IMR-90 (cell line): ENCODE measurements at regions not wholly inside any gene's neighbourhood (a gene's known extent, or its start where the extent isn't known, plus 50 kb on each side); places are given as distances from the start of the nearest gene placed in this dataset.

Experiments used
- ATAC-seq: fragments of 200-7000 bp; cut with Tn5 transposase; 2 replicates; pipeline ENCODE4 v1.9.1; 2020; ENCODE audit warnings: low read depth, mild to moderate bottlenecking, moderate library complexity
- BruUV-seq: library from RNA; stranded (reverse); fragments of 400-500 nt; replicated peaks from 2 replicates; lab custom pipeline; 2021; lab: Mats Ljungman, UMichigan
- CTCF ChIA-PET: fragments of 300-600 bp; formaldehyde crosslinking; extraction: SDS; loops from one replicate; lab custom pipeline; 2021; ENCODE audit warnings: antibody characterized with exemption; lab: Yijun Ruan, JAX
- POLR2A ChIA-PET: fragments of 300-600 bp; sonication (Branson Sonifier 250); formaldehyde crosslinking; loops from one replicate; lab custom pipeline; 2022; ENCODE audit warnings: antibody characterized with exemption; ENCODE audit not compliant: unreplicated experiment; lab: Charles Lee
- DNase-seq: peaks from one replicate; pipeline ENCODE4 v3.0.0; 2013
- H2AFZ ChIP-seq: replicated peaks from 2 replicates; pipeline ENCODE3; 2013; ENCODE audit warnings: low read length, mild to moderate bottlenecking; ENCODE audit not compliant: poor library complexity
- H2AK5ac ChIP-seq: 2 replicates; pipeline ENCODE4 v1.6.1; 2013; ENCODE audit warnings: low read depth, low read length, inconsistent platforms
- H2AK9ac ChIP-seq: replicated peaks from 2 replicates; pipeline ENCODE3; 2013; ENCODE audit warnings: mild to moderate bottlenecking, low read depth, low read length, moderate library complexity; ENCODE audit not compliant: poor library complexity
- H2BK120ac ChIP-seq: 2 replicates; pipeline ENCODE4 v1.6.1; 2013; ENCODE audit warnings: low read depth, low read length, inconsistent platforms
- H2BK15ac ChIP-seq: 3 replicates; pipeline ENCODE4 v1.6.1; 2013; ENCODE audit warnings: low read depth, low read length, inconsistent platforms
- H2BK20ac ChIP-seq: 2 replicates; pipeline ENCODE4 v1.6.1; 2013; ENCODE audit warnings: low read depth, mild to moderate bottlenecking, inconsistent platforms, low read length, moderate library complexity
- H2BK5ac ChIP-seq: 2 replicates; pipeline ENCODE4 v1.6.1; 2013; ENCODE audit warnings: mild to moderate bottlenecking, low read depth, low read length, inconsistent platforms; ENCODE audit not compliant: poor library complexity, severe bottlenecking
- H3K14ac ChIP-seq: replicated peaks from 2 replicates; pipeline ENCODE4 v1.6.1; 2013; ENCODE audit warnings: low read depth, low read length, inconsistent platforms
- H3K18ac ChIP-seq: 2 replicates; pipeline ENCODE4 v1.6.1; 2013; ENCODE audit warnings: low read depth, low read length, control low read depth
- H3K23ac ChIP-seq: 2 replicates; pipeline ENCODE4 v1.6.1; 2013; ENCODE audit warnings: low read depth, low read length, inconsistent platforms
- H3K27ac ChIP-seq: 2 replicates; pipeline ENCODE4 v1.5.1; 2013; ENCODE audit warnings: mild to moderate bottlenecking, control low read depth, low read length; ENCODE audit not compliant: insufficient read depth
- H3K27me3 ChIP-seq: 2 replicates; pipeline ENCODE4 v1.6.1; 2013; ENCODE audit warnings: low read length; ENCODE audit not compliant: control insufficient read depth, insufficient read depth
- H3K36me3 ChIP-seq: 2 replicates; pipeline ENCODE4 v1.6.1; 2013; ENCODE audit warnings: low read length, mixed read lengths; ENCODE audit not compliant: control insufficient read depth, insufficient read depth
- H3K4ac ChIP-seq: 2 replicates; pipeline ENCODE4 v1.6.1; 2013; ENCODE audit warnings: low read depth, low read length, inconsistent platforms
- H3K4me1 ChIP-seq: 2 replicates; pipeline ENCODE4 v1.6.1; 2013; ENCODE audit warnings: low read length, mixed read lengths; ENCODE audit not compliant: control insufficient read depth, insufficient read depth
- H3K4me2 ChIP-seq: 2 replicates; pipeline ENCODE4 v1.6.1; 2013; ENCODE audit warnings: low read depth, mild to moderate bottlenecking, control low read depth, low read length, moderate library complexity
- H3K4me3 ChIP-seq: 2 replicates; pipeline ENCODE4 v1.5.1; 2013; ENCODE audit warnings: low read depth, mild to moderate bottlenecking, control low read depth, low read length, moderate library complexity; ENCODE audit not compliant: insufficient read depth
- H3K56ac ChIP-seq: 2 replicates; pipeline ENCODE4 v1.6.1; 2013; ENCODE audit warnings: low read length, inconsistent platforms; ENCODE audit not compliant: insufficient read depth; ENCODE audit errors: extremely low read depth
- H3K79me1 ChIP-seq, 2 experiments: 2 replicates each; pipeline ENCODE4 v1.6.1; 2013; ENCODE audit warnings: low read length in 2 of 2, inconsistent platforms in 1 of 2, low read depth in 1 of 2
- H3K9ac ChIP-seq: 2 replicates; pipeline ENCODE4 v1.6.1; 2013; ENCODE audit warnings: low read depth, low read length, control low read depth
- H3K9me1 ChIP-seq: 2 replicates; pipeline ENCODE4 v1.6.1; 2013; ENCODE audit warnings: low read length, inconsistent platforms; ENCODE audit not compliant: insufficient read depth
- H3K9me3 ChIP-seq: 2 replicates; pipeline ENCODE4 v1.6.1; 2013; ENCODE audit warnings: low read length; ENCODE audit not compliant: control insufficient read depth, insufficient read depth
- H4K20me1 ChIP-seq: 2 replicates; pipeline ENCODE4 v1.6.1; 2013; ENCODE audit warnings: low read length, inconsistent platforms; ENCODE audit not compliant: insufficient read depth
- H4K5ac ChIP-seq: 2 replicates; pipeline ENCODE4 v1.6.1; 2013; ENCODE audit warnings: mild to moderate bottlenecking, low read depth, low read length, control low read depth
- H4K8ac ChIP-seq, 2 experiments: 2 replicates each; pipeline ENCODE4 v1.6.1; 2013; ENCODE audit warnings: low read depth in 2 of 2, low read length in 2 of 2, control low read depth in 1 of 2, inconsistent platforms in 1 of 2
- H4K91ac ChIP-seq: 2 replicates; pipeline ENCODE4 v1.6.1; 2013; ENCODE audit warnings: low read depth, low read length, inconsistent platforms; ENCODE audit not compliant: insufficient read depth
- BHLHE40 ChIP-seq: fragments of 150-350 bp; IDR thresholded peaks from 2 replicates; pipeline ENCODE4 v1.6.1; 2016; ENCODE audit warnings: mild to moderate bottlenecking, low read depth, low read length
- CHD1 ChIP-seq: IDR thresholded peaks from 2 replicates; pipeline ENCODE4 v1.6.1; 2012; ENCODE audit warnings: low read depth, low read length, improper control_type of control experiment
- FOS ChIP-seq: fragments of 150-350 bp; IDR thresholded peaks from 2 replicates; pipeline ENCODE4 v1.6.1; 2016; ENCODE audit warnings: low read depth, low read length
- MAFK ChIP-seq: IDR thresholded peaks from 2 replicates; pipeline ENCODE4 v1.6.1; 2012; ENCODE audit warnings: low read depth, low read length, improper control_type of control experiment
- MAZ ChIP-seq: IDR thresholded peaks from 2 replicates; pipeline ENCODE4 v1.6.1; 2012; ENCODE audit warnings: low read depth, mild to moderate bottlenecking, low read length, improper control_type of control experiment, moderate library complexity, borderline replicate concordance
- MXI1 ChIP-seq: IDR thresholded peaks from 2 replicates; pipeline ENCODE4 v1.6.1; 2012; ENCODE audit warnings: low read depth, mild to moderate bottlenecking, low read length, moderate library complexity, borderline replicate concordance
- NFE2L2 ChIP-seq: fragments of 150-350 bp; IDR thresholded peaks from 2 replicates; pipeline ENCODE4 v1.6.1; 2016; ENCODE audit warnings: low read depth, mild to moderate bottlenecking, low read length
- RAD21 ChIP-seq: IDR thresholded peaks from 2 replicates; pipeline ENCODE4 v1.6.1; 2012; ENCODE audit warnings: low read length, improper control_type of control experiment
- RFX5 ChIP-seq: IDR thresholded peaks from 2 replicates; pipeline ENCODE4 v1.8.0; 2012; ENCODE audit warnings: low read depth, mild to moderate bottlenecking, low read length, moderate library complexity
- SMC3 ChIP-seq: fragments of 150-350 bp; IDR thresholded peaks from 2 replicates; pipeline ENCODE4 v1.6.1; 2016; ENCODE audit warnings: low read depth, mild to moderate bottlenecking, antibody characterized with exemption, low read length, moderate library complexity
- dilution Hi-C: fragments of 300-500 bp; cut with HindIII; formaldehyde crosslinking; loops from one replicate; pipeline ENCODE4 v1.14.3; 2018; ENCODE audit warnings: low sequenced_read_pairs; ENCODE audit not compliant: unreplicated experiment
- in situ Hi-C: fragments of 300-500 bp; cut with MboI; formaldehyde crosslinking; loops from 3 replicates; pipeline ENCODE4 v1.14.3; 2019; ENCODE audit warnings: low sequenced_read_pairs, inconsistent platforms, mixed read lengths
- intact Hi-C: fragments of 100-400 bp; cut with micrococcal nuclease; formaldehyde crosslinking; loops from 2 replicates; pipeline ENCODE4 v1.10.0; 2022
- TF ChIP-seq, protein P1 (sequence below): fragments of 150-350 bp; IDR thresholded peaks from 2 replicates; pipeline ENCODE4 v1.6.1; 2017; ENCODE audit warnings: mild to moderate bottlenecking, antibody characterized with exemption, low read length, low read depth
- TF ChIP-seq, protein P2 (sequence below): conservative IDR thresholded peaks from 2 replicates; pipeline ENCODE4 v1.5.1; 2012; ENCODE audit warnings: mild to moderate bottlenecking, low read depth, low read length, improper control_type of control experiment
- TF ChIP-seq, protein P3 (sequence below): fragments of 150-350 bp; IDR thresholded peaks from 2 replicates; pipeline ENCODE4 v1.6.1; 2016; ENCODE audit warnings: low read depth, mild to moderate bottlenecking, low read length, moderate library complexity, borderline replicate concordance

DNA sequence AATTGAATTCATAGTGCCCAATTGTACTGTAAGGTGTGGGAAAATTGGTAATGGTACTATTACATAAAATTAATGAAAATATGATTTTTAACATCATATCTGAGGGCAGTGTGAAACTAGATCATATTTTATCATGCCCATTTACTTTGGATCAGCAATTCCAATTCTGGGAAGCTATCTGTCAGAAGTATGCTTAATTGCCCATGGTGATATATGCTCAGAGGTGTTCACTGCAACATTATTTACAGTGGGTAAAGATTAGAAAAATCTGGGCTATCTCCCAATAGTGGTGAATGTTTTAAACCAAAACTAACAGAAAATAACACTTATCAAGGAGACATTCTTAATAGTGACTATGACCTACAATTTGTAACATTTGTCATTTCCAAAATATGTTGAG lies 1260.0 kb downstream of the BRINP3 start:
- Histone ChIP-seq H2BK5ac (no peak overlapping the region), H3K79me1 (no peaks in the 10 kb centered on the region), H3K27me3 (no peaks in the 10 kb centered on the region), H3K4me3 (no peak overlapping the region), H2BK120ac (no peak overlapping the region), H4K20me1 (no peaks in the 10 kb centered on the region), H3K23ac (no peak overlapping the region), H3K36me3 (no peaks in the 10 kb centered on the region), H4K91ac (no peak overlapping the region), H2AK9ac (no peak overlapping the region), H4K5ac (no peak overlapping the region), H3K4me2 (no peak overlapping the region), H3K27ac (no peak overlapping the region), H3K4ac (no peak overlapping the region), H4K8ac (no peak overlapping the region), H3K9me1 (no peaks in the 10 kb centered on the region), H3K9me3 (no peaks in the 10 kb centered on the region), H3K18ac (no peak overlapping the region), H3K9ac (no peak overlapping the region), H2BK20ac (no peak overlapping the region), H3K4me1 (no peaks in the 10 kb centered on the region), H3K56ac (no peak overlapping the region), H2AK5ac (no peak overlapping the region), H2BK15ac (no peak overlapping the region), H2AFZ (no peak overlapping the region), H3K14ac (no peak overlapping the region)
- dilution Hi-C loops (no loop called here), intact Hi-C loops (no loop called here), in situ Hi-C loops (no loop called here)
- TF ChIP-seq MXI1 (no peak), RFX5 (no peak), CHD1 (no peak), SMC3 (no peak), NFE2L2 (no peak), BHLHE40 (no peak), RAD21 (no peak), MAFK (no peak), MAZ (no peak), FOS (no peak)
- TF ChIP-seq, protein P1, sequence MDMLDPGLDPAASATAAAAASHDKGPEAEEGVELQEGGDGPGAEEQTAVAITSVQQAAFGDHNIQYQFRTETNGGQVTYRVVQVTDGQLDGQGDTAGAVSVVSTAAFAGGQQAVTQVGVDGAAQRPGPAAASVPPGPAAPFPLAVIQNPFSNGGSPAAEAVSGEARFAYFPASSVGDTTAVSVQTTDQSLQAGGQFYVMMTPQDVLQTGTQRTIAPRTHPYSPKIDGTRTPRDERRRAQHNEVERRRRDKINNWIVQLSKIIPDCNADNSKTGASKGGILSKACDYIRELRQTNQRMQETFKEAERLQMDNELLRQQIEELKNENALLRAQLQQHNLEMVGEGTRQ = no peak
- TF ChIP-seq, protein P2, sequence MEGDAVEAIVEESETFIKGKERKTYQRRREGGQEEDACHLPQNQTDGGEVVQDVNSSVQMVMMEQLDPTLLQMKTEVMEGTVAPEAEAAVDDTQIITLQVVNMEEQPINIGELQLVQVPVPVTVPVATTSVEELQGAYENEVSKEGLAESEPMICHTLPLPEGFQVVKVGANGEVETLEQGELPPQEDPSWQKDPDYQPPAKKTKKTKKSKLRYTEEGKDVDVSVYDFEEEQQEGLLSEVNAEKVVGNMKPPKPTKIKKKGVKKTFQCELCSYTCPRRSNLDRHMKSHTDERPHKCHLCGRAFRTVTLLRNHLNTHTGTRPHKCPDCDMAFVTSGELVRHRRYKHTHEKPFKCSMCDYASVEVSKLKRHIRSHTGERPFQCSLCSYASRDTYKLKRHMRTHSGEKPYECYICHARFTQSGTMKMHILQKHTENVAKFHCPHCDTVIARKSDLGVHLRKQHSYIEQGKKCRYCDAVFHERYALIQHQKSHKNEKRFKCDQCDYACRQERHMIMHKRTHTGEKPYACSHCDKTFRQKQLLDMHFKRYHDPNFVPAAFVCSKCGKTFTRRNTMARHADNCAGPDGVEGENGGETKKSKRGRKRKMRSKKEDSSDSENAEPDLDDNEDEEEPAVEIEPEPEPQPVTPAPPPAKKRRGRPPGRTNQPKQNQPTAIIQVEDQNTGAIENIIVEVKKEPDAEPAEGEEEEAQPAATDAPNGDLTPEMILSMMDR = no peak
- TF ChIP-seq, protein P3, sequence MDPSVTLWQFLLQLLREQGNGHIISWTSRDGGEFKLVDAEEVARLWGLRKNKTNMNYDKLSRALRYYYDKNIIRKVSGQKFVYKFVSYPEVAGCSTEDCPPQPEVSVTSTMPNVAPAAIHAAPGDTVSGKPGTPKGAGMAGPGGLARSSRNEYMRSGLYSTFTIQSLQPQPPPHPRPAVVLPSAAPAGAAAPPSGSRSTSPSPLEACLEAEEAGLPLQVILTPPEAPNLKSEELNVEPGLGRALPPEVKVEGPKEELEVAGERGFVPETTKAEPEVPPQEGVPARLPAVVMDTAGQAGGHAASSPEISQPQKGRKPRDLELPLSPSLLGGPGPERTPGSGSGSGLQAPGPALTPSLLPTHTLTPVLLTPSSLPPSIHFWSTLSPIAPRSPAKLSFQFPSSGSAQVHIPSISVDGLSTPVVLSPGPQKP = no peak
- ChIA-PET POLR2A (no interaction called here), CTCF (no interaction called here)
- DNase-seq (no peak), ATAC-seq (no peak)
- BruUV-seq = no TSS peak
